ENCODE measurements at regions not wholly inside any gene's neighbourhood (a gene's known extent, or its start where the extent isn't known, plus 50 kb on each side); places are given as distances from the start of the nearest gene placed in this dataset.
"Not testable (repeated sequence)": the region's sequence is repeated elsewhere in the genome, so short reads cannot be mapped to it uniquely, and the experiment has no call there.

- no peak for ATAC-seq
- intact Hi-C loops (cut with DNase I, micrococcal nuclease) = no loop called here
- DNase-seq = no peak
Measured at GRCh38 chr17:33816842-33817617, 438.1 kb upstream of the CCL2 start.

DNA sequence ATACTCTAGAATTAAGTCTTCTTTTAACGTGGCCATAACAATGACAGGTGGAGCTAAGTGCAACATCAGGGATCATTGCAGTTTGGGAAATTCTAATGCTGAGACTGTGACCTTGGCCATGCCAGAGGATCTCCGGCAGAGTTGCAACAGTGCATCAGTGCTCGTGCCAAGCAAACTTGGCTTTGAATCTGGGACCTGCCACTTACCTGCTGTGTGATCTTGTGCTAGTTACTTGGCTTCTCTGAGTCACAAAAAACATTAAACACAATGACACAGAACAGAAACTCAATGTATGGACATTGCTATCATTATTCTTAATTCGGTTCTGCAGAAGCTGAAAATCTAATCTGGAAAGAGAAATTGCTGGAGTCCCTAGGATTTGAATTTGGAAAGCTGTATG, 435.5 kb upstream of the CCL2 start:
- no peak for ATAC-seq
- intact Hi-C loops (cut with DNase I, micrococcal nuclease) = no loop called here

GRCh38 chr17:33832262-33832661, 422.8 kb upstream of the CCL2 start:
- no peak for DNase-seq
- ATAC-seq = no peak
- intact Hi-C loops (cut with DNase I, micrococcal nuclease) = no loop called here

More for the DNA sequence above, 435.5 kb upstream of the CCL2 start:
- no peak for DNase-seq

DNA sequence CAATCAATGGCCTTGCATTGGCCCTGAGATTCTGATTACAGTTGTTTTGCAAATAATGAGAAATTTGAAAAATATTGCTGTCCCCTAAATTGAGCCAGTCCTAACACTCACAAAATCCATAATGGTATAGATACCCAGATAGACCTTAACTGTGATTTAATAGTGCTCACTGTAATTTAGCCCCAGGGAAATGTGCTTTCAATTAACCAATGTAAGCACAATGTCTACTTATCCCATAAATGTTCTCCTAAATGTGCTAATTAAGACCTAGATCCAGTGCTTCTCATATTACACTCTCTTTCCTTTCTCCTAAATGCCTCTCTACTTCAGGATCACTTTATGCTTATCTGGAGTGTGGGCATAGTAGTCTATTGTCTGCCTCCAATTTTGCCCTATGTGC, 417.8 kb upstream of the CCL2 start:
- intact Hi-C loops (cut with DNase I, micrococcal nuclease) = no loop called here
- ATAC-seq (no peak), DNase-seq (no peak)

GRCh38 chr17:33838281-33838680, 416.8 kb upstream of the CCL2 start:
- DNase-seq (no peak), ATAC-seq (no peak)
- intact Hi-C loops (cut with DNase I, micrococcal nuclease) = no loop called here

- ATAC-seq (no peak), DNase-seq (no peak)
- intact Hi-C loops (cut with DNase I, micrococcal nuclease) = no loop called here
Measured at GRCh38 chr17:33847900-33848299, 407.2 kb upstream of the CCL2 start.

GRCh38 chr17:33848433-33848832, 406.7 kb upstream of the CCL2 start:
- DNase-seq = no peak
- intact Hi-C loops (cut with DNase I, micrococcal nuclease) = no loop called here
- no peak for ATAC-seq

DNA sequence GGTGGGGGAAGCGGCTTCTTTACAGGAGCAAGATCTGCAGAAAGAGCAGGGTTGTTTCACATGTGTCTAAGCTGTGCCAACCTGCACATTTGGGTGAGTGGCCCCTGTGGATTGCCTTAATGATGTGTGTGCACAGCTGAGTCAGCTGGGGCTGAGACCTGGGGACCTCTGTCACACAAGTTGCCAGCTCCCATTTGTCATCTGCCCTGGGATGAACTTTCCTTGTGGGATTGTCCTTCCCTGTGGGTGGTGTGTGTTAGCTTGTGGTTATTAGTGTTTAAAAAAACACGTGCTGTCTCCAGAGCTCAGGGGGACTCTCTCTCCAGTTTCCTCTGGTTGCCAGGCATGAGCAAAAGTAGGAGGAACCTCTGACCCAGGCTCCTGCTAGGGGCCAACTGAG, 400.5 kb upstream of the CCL2 start:
- no peak for ATAC-seq
- no peak for DNase-seq
- intact Hi-C loops (cut with DNase I, micrococcal nuclease) = no loop called here

GRCh38 chr17:33858121-33858520, 397.0 kb upstream of the CCL2 start:
- intact Hi-C loops (cut with DNase I, micrococcal nuclease) = no loop called here
- DNase-seq (no peak), ATAC-seq (no peak)

GRCh38 chr17:33858682-33859081, 396.4 kb upstream of the CCL2 start:
- ATAC-seq (no peak), DNase-seq (no peak)
- intact Hi-C loops (cut with DNase I, micrococcal nuclease) = no loop called here

DNA sequence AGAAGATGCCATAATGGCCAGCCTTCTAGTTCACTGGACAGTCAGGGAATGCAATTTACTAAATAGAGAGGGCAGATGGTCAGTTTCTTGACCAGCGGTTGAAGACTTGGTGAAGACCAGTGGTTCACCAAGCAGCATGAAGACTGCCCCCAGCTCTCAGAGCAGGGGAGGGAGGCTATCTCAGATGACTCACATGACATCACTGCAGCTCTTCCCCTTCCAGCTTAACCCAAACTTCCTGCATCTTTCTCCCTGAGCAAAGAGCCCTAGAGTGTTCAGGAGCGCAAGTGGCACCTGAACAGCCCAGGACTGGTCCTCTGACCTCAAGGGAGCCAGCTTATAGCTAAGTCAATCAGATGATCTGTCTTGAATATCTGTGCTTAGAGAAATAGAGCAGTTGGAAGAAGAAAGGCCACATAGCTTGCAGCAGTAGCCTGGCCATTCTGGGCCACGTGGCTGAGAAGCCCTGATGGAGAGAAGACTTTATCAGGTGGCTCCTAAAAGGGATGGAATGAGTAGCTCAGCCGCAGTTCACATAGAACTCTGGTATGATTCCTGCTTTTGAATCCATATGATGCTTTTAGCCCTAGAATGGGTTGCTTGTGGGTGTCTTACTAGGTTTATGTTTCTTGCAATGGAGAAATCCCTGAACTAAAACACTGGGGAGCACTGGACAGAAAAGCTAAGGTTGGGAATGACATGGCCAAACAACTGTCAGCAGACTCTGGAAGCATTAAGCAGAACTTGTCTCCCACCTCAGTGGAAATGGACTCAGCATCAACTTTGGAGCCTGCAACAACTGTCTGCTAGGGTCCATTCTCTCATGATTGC, 392.1 kb upstream of the CCL2 start:
- ATAC-seq = no peak
- intact Hi-C loops (cut with DNase I, micrococcal nuclease) = no loop called here
- no peak for DNase-seq

DNA sequence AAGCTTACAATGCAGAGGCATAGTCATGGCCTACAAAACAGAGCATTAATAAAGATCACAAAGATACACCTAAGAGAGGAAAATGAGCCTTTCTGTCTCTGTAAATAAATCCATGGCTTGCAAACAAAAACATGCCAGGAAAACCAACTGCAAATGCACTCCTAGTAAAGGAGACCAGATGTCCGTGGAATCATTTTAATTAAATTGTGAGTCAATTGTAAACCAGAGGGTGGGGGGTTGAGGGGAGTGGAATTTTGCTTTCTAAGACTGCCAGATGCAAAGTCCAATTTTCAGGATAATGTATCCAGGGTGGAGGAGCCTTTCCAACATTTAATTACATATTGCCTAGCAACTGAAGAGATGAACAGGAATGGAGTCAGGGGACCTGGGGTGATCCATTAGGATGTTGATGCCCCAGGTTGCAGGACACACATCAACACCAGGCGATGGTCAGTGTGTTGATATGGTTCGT, 390.3 kb upstream of the CCL2 start:
- intact Hi-C loops (cut with DNase I, micrococcal nuclease) = no loop called here
- no peak for DNase-seq
- ATAC-seq = no peak

DNA sequence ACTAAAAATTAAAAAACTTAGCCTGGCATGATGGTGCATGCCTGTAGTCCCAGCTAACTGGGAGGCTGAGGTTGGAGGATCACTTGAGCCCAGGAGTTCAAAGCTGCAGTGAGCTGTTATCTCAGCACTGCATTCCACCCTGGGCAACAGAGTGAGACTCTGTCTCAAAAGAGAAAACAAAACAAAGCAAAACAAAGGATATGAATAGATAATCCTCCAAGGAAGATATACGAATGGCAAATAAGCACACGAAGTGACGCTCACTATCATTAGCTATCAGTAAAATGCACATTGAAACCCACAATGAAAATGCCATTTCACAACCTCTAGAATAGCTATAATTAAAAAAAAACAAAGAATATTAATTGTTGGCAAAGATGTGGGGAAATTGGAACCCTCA, 386.2 kb upstream of the CCL2 start:
- DNase-seq = no peak
- intact Hi-C loops (cut with DNase I, micrococcal nuclease) = no loop called here
- no peak for ATAC-seq

DNA sequence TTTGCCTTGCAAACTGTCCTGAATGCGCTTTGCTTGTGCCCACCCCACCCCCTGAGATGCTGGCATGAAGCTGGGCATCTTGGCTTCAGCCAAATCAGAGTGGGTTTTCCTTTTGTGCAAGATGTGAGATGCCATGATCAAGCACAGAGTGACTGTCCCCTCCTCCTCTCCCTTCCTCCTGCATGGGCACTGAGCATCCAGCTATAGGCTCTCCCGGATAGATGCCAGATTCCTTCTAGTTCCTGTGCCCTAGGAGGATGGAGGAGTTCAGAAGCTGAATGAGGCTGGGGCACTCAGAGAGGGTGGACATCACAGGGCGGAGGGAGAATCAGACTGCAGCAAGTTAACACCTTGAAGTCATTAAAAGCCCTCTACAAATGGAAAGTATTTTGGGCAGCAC, 384.1 kb upstream of the CCL2 start:
- no peak for ATAC-seq
- intact Hi-C loops (cut with DNase I, micrococcal nuclease) = no loop called here
- no peak for DNase-seq

DNA sequence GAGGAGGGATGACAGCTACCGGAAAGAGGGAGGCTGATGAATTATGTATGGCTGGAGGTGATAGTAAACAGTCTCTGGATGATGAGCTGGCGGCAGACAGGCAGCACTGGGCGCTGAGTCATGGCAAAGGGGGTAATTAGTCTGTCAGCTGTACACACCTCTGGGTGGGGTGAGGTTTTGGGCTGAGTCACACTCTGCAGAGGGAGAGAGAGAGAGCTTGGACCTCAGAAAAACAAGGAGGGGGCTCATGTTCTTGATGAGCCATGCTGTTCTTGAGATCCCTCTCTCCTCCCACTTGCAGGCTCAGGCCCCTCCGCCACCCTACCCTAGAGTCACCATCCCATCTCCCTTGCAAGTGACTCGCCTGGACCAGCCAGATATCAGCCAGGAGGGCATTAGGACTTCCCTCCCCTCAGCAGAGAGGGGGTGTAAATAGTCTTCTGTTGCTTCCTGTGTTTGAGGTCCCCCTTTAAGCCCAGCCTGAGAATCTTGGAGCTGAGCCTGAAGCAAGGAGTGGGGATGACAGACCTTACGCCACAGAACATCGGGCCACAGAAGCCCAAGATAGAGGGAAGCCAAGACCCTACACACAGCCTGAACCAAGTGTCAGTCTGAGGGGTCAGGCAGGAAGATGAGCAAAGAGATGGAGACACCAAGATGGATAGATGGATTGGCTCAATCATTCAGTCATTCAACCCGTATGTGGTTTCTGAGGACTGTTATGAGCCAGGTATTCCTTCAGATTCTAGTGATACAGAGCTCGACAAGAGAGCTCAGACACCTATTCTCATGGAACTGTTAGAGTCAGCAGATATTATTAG, 383.2 kb upstream of the CCL2 start:
- intact Hi-C loops (cut with DNase I, micrococcal nuclease) = no loop called here
- DNase-seq (no peak), ATAC-seq (peak; percentile 38)

- DNase-seq = no peak
- intact Hi-C loops (cut with DNase I, micrococcal nuclease) = no loop called here
- no peak for ATAC-seq
Measured at GRCh38 chr17:33873201-33873617, 381.9 kb upstream of the CCL2 start.

DNA sequence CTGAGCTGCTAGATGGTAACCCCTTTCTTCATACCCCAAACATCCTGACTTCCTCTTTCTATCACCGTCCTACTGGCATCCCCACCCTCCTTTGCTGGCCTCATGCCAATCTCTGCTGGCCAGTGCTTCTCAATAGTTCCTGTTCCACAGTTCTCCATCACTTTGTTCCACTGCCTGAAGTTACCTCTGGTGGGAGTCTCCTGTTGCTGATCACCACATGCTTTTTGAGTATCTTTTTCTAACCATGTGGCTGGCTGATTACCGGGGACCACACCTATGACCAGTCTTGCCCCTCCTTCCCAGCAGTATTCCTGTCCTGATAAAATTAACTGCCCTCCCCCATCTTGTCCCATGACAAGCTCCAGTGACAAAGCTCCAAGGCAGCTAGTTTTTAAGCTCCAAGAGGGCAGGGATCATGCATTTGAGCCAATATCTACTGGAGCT, 380.4 kb upstream of the CCL2 start:
- intact Hi-C loops (cut with DNase I, micrococcal nuclease) = no loop called here
- ATAC-seq (no peak), DNase-seq (peak in 1 of 2 donors; percentile 5)

DNA sequence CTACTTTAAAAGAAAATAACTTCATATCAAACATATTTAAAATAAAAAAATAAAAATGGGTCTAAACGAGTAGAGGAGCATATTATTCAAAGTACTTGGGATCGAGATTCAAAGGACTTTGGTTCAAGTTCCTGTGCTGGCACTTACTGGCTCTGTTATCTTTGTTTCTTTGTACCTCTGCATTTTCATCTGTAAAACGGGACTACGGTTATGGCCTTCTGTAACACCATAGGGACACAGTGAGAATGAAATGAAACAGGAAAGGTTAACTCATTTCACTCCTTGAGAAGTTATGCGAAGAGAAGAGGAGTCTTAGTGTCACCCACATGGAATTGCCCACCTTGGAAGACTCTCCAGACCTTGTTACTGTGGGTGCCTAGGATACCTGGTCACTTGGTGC, 379.1 kb upstream of the CCL2 start:
- ATAC-seq = no peak
- no peak for DNase-seq
- intact Hi-C loops (cut with DNase I, micrococcal nuclease) = no loop called here

- DNase-seq; intact Hi-C loops (cut with DNase I, micrococcal nuclease); ATAC-seq: not testable (repeated sequence)
Measured at GRCh38 chr17:33882273-33882672, 372.8 kb upstream of the CCL2 start.
